ENCODE measurements at regions not wholly inside any gene's neighbourhood (a gene's known extent, or its start where the extent isn't known, plus 50 kb on each side); places are given as distances from the start of the nearest gene placed in this dataset.
A peak's percentile ranks its signal among the peaks of the same experiment; 100 is the strongest.
"Not testable (repeated sequence)": the region's sequence is repeated elsewhere in the genome, so short reads cannot be mapped to it uniquely, and the experiment has no call there.

- ChIA-PET CTCF (interaction anchor here (0.6 to 7.0 kb wide), 10 partner anchors 11 to 473 kb away, joined by 3 to 153 read pairs (median 4); no protein-coding TSS in a partner anchor), POLR2A (no interaction called here)
- Mint-ChIP-seq H3K9me3 (ENCODE audit: unreplicated experiment) (no peaks in the 10 kb centered on the region), H3K27me3 (ENCODE audit: insufficient read depth, unreplicated experiment) (no peaks in the 10 kb centered on the region), H3K4me3 (ENCODE audit: unreplicated experiment) (no peak overlapping the region), H3K36me3 (ENCODE audit: insufficient read depth, unreplicated experiment) (no peaks in the 10 kb centered on the region), H3K27ac (ENCODE audit: unreplicated experiment) (no peak overlapping the region), H3K4me1 (ENCODE audit: low read depth, unreplicated experiment) (peaks cover 22% of the 10 kb centered on the region)
- Histone ChIP-seq H3K27me3 (replicated peaks; ENCODE audit: control insufficient read depth, insufficient read depth, low read length) (no peaks in the 10 kb centered on the region), H3K9me3 (no peaks in the 10 kb centered on the region), H3K36me3 (ENCODE audit: control insufficient read depth, insufficient read depth, low read length) (no peaks in the 10 kb centered on the region), H3K4me3 (ENCODE audit: low read depth, low read length) (no peak overlapping the region), H3K4me1 (peaks cover 14% of the 10 kb centered on the region)
- peak; percentile 17 to 61 for DNase-seq
- intact Hi-C loops (cut with micrococcal nuclease; ENCODE audit: unreplicated experiment), result loop anchor here (5.0 kb wide), 1 partner anchor 72 kb away; no protein-coding TSS in a partner anchor
- TF ChIP-seq CTCF (IDR thresholded peaks at IDR 0.05; ENCODE audit: insufficient read depth in 1 of 2, low read depth in 1 of 2, low read length in 1 of 2, severe bottlenecking in 1 of 2, unreplicated experiment in 1 of 2), result peak; percentile 54 to 55
- no TSS peak for BruUV-seq (replicated peaks)
These were observed 53.1 kb upstream of the COBL start for GRCh38 chr7:51369746-51370145.

GRCh38 chr7:51369228-51369627 is 52.6 kb upstream of the COBL start:
- H3K36me3 Mint-ChIP-seq (ENCODE audit: insufficient read depth, unreplicated experiment); H3K27me3 Mint-ChIP-seq (ENCODE audit: insufficient read depth, unreplicated experiment); H3K27ac Mint-ChIP-seq (ENCODE audit: unreplicated experiment); H3K4me3 Mint-ChIP-seq (ENCODE audit: unreplicated experiment); H3K9me3 Mint-ChIP-seq (ENCODE audit: unreplicated experiment); H3K9me3 ChIP-seq; BruUV-seq (replicated peaks); H3K27me3 ChIP-seq (replicated peaks; ENCODE audit: control insufficient read depth, insufficient read depth, low read length); POLR2A ChIA-PET; H3K36me3 ChIP-seq (ENCODE audit: control insufficient read depth, insufficient read depth, low read length); H3K4me3 ChIP-seq (ENCODE audit: low read depth, low read length): not testable (repeated sequence)
- DNase-seq, result peak in 1 of 2 experiments; percentile 19
- peaks cover 22% of the 10 kb centered on the region for H3K4me1 Mint-ChIP-seq (ENCODE audit: low read depth, unreplicated experiment)
- peaks cover 14% of the 10 kb centered on the region for H3K4me1 ChIP-seq
- CTCF ChIA-PET, result interaction anchor here (0.6 to 7.0 kb wide), 10 partner anchors 10 to 208 kb away, joined by 3 to 153 read pairs (median 3); no protein-coding TSS in a partner anchor
- intact Hi-C loops (cut with micrococcal nuclease; ENCODE audit: unreplicated experiment), result loop anchor here (5.0 kb wide), 1 partner anchor 72 kb away; no protein-coding TSS in a partner anchor

- CTCF ChIA-PET, result interaction anchor here (1.0 to 7.0 kb wide), 5 partner anchors 8 to 205 kb away, joined by 3 to 153 read pairs (median 10); no protein-coding TSS in a partner anchor
- Mint-ChIP-seq H3K4me1 (ENCODE audit: low read depth, unreplicated experiment) (peaks cover 22% of the 10 kb centered on the region), H3K36me3 (ENCODE audit: insufficient read depth, unreplicated experiment) (no peaks in the 10 kb centered on the region), H3K27ac (ENCODE audit: unreplicated experiment) (no peak overlapping the region), H3K9me3 (ENCODE audit: unreplicated experiment) (no peaks in the 10 kb centered on the region), H3K4me3 (ENCODE audit: unreplicated experiment) (no peak overlapping the region), H3K27me3 (ENCODE audit: insufficient read depth, unreplicated experiment) (no peaks in the 10 kb centered on the region)
- POLR2A ChIA-PET, result no interaction called here
- DNase-seq, result no peak
- Histone ChIP-seq H3K9me3 (no peaks in the 10 kb centered on the region), H3K4me1 (peaks cover 14% of the 10 kb centered on the region), H3K27me3 (replicated peaks; ENCODE audit: control insufficient read depth, insufficient read depth, low read length) (no peaks in the 10 kb centered on the region), H3K36me3 (ENCODE audit: control insufficient read depth, insufficient read depth, low read length) (no peaks in the 10 kb centered on the region), H3K4me3 (ENCODE audit: low read depth, low read length) (no peak overlapping the region)
- no peak for TF ChIP-seq CTCF (IDR thresholded peaks at IDR 0.05; ENCODE audit: insufficient read depth in 1 of 2, low read depth in 1 of 2, low read length in 1 of 2, severe bottlenecking in 1 of 2, unreplicated experiment in 1 of 2)
- intact Hi-C loops (cut with micrococcal nuclease; ENCODE audit: unreplicated experiment), result loop anchor here (5.0 kb wide), 1 partner anchor 71 kb away; no protein-coding TSS in a partner anchor
- BruUV-seq (replicated peaks), result no TSS peak
These were observed 51.7 kb upstream of the COBL start for GRCh38 chr7:51368334-51368733.

Measured in Caco-2 (cell line).